GM23338 (cell line): ENCODE measurements at regions not wholly inside any gene's neighbourhood (a gene's known extent, or its start where the extent isn't known, plus 50 kb on each side); places are given as distances from the start of the nearest gene placed in this dataset.

Experiments used
- ATAC-seq: fragments of 200-7000 bp; cut with Tn5 transposase; 3 replicates; pipeline ENCODE4 v1.9.1; 2020
- DNase-seq: peaks from one replicate; pipeline ENCODE4 v3.0.0-alpha.2; 2015; ENCODE audit warnings: low spot score
- H2AFZ ChIP-seq: fragments of 200-600 bp; sonication (generic); 2 replicates; pipeline ENCODE4 v1.8.0; 2016; ENCODE audit warnings: antibody characterized with exemption, mild to moderate bottlenecking, moderate library complexity
- H3F3A ChIP-seq: fragments of 200-600 bp; sonication (generic); replicated peaks from 2 replicates; pipeline ENCODE4 v1.8.0; 2017; ENCODE audit warnings: antibody characterized with exemption, mixed run types, low read depth
- H3K27ac ChIP-seq: fragments of 200-600 bp; sonication (generic); 2 replicates; pipeline ENCODE4 v1.6.1; 2016; ENCODE audit warnings: low read depth
- H3K27me3 ChIP-seq: fragments of 200-600 bp; sonication (generic); 2 replicates; pipeline ENCODE4 v1.8.0; 2016; ENCODE audit warnings: mild to moderate bottlenecking, mixed run types, moderate library complexity; ENCODE audit not compliant: insufficient read depth
- H3K36me3 ChIP-seq: fragments of 200-600 bp; sonication (generic); 2 replicates; pipeline ENCODE4 v1.8.0; 2016; ENCODE audit warnings: mild to moderate bottlenecking; ENCODE audit not compliant: insufficient read depth
- H3K4me1 ChIP-seq: fragments of 200-600 bp; sonication (generic); 2 replicates; pipeline ENCODE4 v1.8.0; 2016; ENCODE audit warnings: mild to moderate bottlenecking, moderate library complexity; ENCODE audit not compliant: insufficient read depth
- H3K4me2 ChIP-seq: fragments of 200-600 bp; sonication (generic); 2 replicates; pipeline ENCODE4 v1.7.1; 2017; ENCODE audit warnings: mixed run types
- H3K4me3 ChIP-seq: fragments of 200-600 bp; sonication (generic); 2 replicates; pipeline ENCODE4 v1.6.1; 2016; ENCODE audit warnings: mixed run types
- H3K79me2 ChIP-seq: fragments of 200-600 bp; sonication (generic); replicated peaks from 2 replicates; pipeline ENCODE4 v1.8.0; 2017; ENCODE audit warnings: mild to moderate bottlenecking; ENCODE audit not compliant: insufficient read depth
- H3K9me2 ChIP-seq: fragments of 200-600 bp; sonication (generic); 2 replicates; pipeline ENCODE4 v1.8.0; 2017; ENCODE audit not compliant: insufficient read depth
- H4K20me1 ChIP-seq: fragments of 200-600 bp; sonication (generic); replicated peaks from 2 replicates; pipeline ENCODE4 v1.8.0; 2017; ENCODE audit warnings: mild to moderate bottlenecking; ENCODE audit not compliant: insufficient read depth
- H3K27ac Mint-ChIP-seq: 2 replicates; pipeline ENCODE4 v1.8.0; 2020; ENCODE audit warnings: inconsistent platforms, mild to moderate bottlenecking, moderate library complexity, mixed read lengths
- H3K27me3 Mint-ChIP-seq: 3 replicates; pipeline ENCODE4 v1.8.0; 2022; ENCODE audit warnings: low read depth, mild to moderate bottlenecking, moderate library complexity, mixed read lengths, inconsistent platforms; ENCODE audit not compliant: insufficient read depth, poor library complexity
- H3K36me3 Mint-ChIP-seq: 3 replicates; pipeline ENCODE4 v1.8.0; 2021; ENCODE audit warnings: low read depth, mild to moderate bottlenecking, inconsistent platforms, moderate library complexity, mixed read lengths
- H3K4me1 Mint-ChIP-seq: 3 replicates; pipeline ENCODE4 v1.8.0; 2020; ENCODE audit warnings: mild to moderate bottlenecking, inconsistent platforms, mixed read lengths
- H3K4me3 Mint-ChIP-seq: 3 replicates; pipeline ENCODE4 v1.8.0; 2021; ENCODE audit warnings: moderate library complexity, mild to moderate bottlenecking, inconsistent platforms, mixed read lengths
- H3K9me3 Mint-ChIP-seq: 3 replicates; pipeline ENCODE4 v1.8.0; 2020; ENCODE audit warnings: moderate library complexity, mild to moderate bottlenecking, inconsistent platforms, mixed read lengths
- CREB1 ChIP-seq: fragments of 250-450 bp; sonication (Bioruptor Pico); IDR thresholded peaks from 2 replicates; pipeline ENCODE4 v1.5.0; 2020; ENCODE audit warnings: low read depth, mild to moderate bottlenecking, moderate library complexity
- EZH2 ChIP-seq: fragments of 200-600 bp; sonication (generic); IDR thresholded peaks from one replicate; pipeline ENCODE4 v1.8.0; 2017; ENCODE audit warnings: antibody characterized with exemption, mild to moderate bottlenecking, low read depth; ENCODE audit not compliant: unreplicated experiment
- EZH2phosphoT487 ChIP-seq: fragments of 200-600 bp; sonication (generic); IDR thresholded peaks from one replicate; pipeline ENCODE4 v1.8.1; 2018; ENCODE audit warnings: antibody characterized with exemption; ENCODE audit not compliant: unreplicated experiment
- JUNB ChIP-seq: IDR thresholded peaks from one replicate; pipeline ENCODE4 v1.6.1; 2016; ENCODE audit warnings: antibody characterized with exemption; ENCODE audit not compliant: unreplicated experiment
- NANOG ChIP-seq: IDR thresholded peaks from 2 replicates; pipeline ENCODE4 v1.6.1; 2016; ENCODE audit warnings: antibody characterized with exemption, borderline replicate concordance
- POLR2AphosphoS5 ChIP-seq: IDR thresholded peaks from 2 replicates; pipeline ENCODE4 v1.6.1; 2016; ENCODE audit warnings: antibody characterized with exemption, low read depth
- STAT1 ChIP-seq: IDR thresholded peaks from one replicate; pipeline ENCODE4 v1.6.1; 2016; ENCODE audit warnings: antibody characterized with exemption; ENCODE audit not compliant: unreplicated experiment
- ZNF114 ChIP-seq: fragments of 250-450 bp; sonication (Bioruptor Pico); IDR thresholded peaks from 2 replicates; pipeline ENCODE4 v1.5.0; 2020; ENCODE audit warnings: mild to moderate bottlenecking, moderate library complexity
- ZNF331 ChIP-seq: fragments of 250-450 bp; sonication (Bioruptor Pico); IDR thresholded peaks from 2 replicates; pipeline ENCODE4 v1.5.0; 2020; ENCODE audit warnings: low read depth, mild to moderate bottlenecking, moderate library complexity
- TF ChIP-seq, protein P1 (sequence below): IDR thresholded peaks from one replicate; pipeline ENCODE4 v1.6.1; 2018; ENCODE audit warnings: antibody characterized with exemption; ENCODE audit not compliant: unreplicated experiment
- TF ChIP-seq, protein P2 (sequence below), 2 experiments: fragments of 200-600 bp in 1 of 2; sonication (generic) in 1 of 2; conservative IDR thresholded peaks; 2 replicates each; pipeline versions ENCODE4 v1.5.1 to v1.6.1; 2016 to 2017; ENCODE audit warnings: antibody characterized with exemption in 2 of 2, low read depth in 2 of 2, mild to moderate bottlenecking in 2 of 2, moderate library complexity in 1 of 2
- TF ChIP-seq, protein P3 (sequence below): IDR thresholded peaks from 2 replicates; pipeline ENCODE4 v1.6.1; 2016; ENCODE audit warnings: antibody characterized with exemption
- TF ChIP-seq, protein P4 (sequence below): fragments of 250-450 bp; sonication (Bioruptor Pico); IDR thresholded peaks from 2 replicates; pipeline ENCODE4 v1.5.0; 2020; ENCODE audit warnings: mild to moderate bottlenecking, moderate library complexity

DNA sequence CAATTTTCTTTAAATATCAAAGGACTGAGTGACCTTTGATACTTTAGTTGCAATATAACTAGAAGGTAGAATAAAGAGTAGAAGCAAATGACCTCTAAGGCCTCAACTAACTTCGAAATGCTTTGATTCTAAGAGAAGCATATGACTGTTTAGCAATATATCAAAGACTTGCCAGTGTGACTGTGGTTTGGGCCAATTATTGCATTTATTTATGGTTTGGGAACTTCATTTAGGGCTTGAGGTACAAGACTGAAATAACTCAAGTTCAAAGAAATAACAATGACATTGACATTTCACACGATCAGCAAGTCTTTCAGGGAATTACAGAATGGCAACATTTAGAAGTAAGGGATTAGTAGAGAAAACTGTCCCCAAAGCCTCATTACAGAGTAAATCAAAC lies 709.7 kb upstream of the LRRC4C start (continued):
- TF ChIP-seq EZH2phosphoT487, result no peak
- TF ChIP-seq CREB1 (CRISPR knock-in tag), result no peak

DNA sequence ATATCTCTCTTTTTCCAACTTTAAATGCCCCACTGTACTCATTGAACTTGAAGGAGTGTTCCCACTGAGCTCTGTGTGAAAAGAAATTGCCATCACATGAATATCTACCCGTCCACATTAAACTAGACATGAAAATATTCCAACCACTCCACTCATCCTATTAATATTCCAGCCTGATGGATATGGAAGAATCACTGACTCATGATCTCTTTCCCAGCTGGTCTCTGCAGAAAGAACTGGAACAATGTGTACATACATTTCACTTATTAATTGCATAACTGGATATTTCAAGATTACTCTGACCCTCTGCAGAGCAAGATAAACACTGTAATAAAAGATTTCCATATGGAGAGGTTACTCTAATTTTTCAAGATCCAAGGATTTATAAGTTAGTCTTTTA lies 711.1 kb upstream of the LRRC4C start:
- H3F3A ChIP-seq, result no peaks in the 10 kb centered on the region
- no peak overlapping the region for H3K4me2 ChIP-seq
- no peaks in the 10 kb centered on the region for H3K36me3 ChIP-seq
- H3K4me1 ChIP-seq, result no peaks in the 10 kb centered on the region
- H3K79me2 ChIP-seq, result no peaks in the 10 kb centered on the region
- Mint-ChIP-seq H3K9me3 (peaks cover 65% of the 10 kb centered on the region), H3K27me3 (no peaks in the 10 kb centered on the region), H3K27ac (no peak overlapping the region; the same call in 1 of the 2 replicates), H3K36me3 (peaks cover 4% of the 10 kb centered on the region), H3K4me1 (no peaks in the 10 kb centered on the region), H3K4me3 (no peak overlapping the region)
- no peak for ATAC-seq
- DNase-seq, result no peak
- no peak overlapping the region for H3K4me3 ChIP-seq
- H3K9me2 ChIP-seq, result no peaks in the 10 kb centered on the region
- H3K27me3 ChIP-seq, result no peaks in the 10 kb centered on the region
- no peak overlapping the region for H3K27ac ChIP-seq
- H4K20me1 ChIP-seq, result no peaks in the 10 kb centered on the region
- TF ChIP-seq, protein P1, sequence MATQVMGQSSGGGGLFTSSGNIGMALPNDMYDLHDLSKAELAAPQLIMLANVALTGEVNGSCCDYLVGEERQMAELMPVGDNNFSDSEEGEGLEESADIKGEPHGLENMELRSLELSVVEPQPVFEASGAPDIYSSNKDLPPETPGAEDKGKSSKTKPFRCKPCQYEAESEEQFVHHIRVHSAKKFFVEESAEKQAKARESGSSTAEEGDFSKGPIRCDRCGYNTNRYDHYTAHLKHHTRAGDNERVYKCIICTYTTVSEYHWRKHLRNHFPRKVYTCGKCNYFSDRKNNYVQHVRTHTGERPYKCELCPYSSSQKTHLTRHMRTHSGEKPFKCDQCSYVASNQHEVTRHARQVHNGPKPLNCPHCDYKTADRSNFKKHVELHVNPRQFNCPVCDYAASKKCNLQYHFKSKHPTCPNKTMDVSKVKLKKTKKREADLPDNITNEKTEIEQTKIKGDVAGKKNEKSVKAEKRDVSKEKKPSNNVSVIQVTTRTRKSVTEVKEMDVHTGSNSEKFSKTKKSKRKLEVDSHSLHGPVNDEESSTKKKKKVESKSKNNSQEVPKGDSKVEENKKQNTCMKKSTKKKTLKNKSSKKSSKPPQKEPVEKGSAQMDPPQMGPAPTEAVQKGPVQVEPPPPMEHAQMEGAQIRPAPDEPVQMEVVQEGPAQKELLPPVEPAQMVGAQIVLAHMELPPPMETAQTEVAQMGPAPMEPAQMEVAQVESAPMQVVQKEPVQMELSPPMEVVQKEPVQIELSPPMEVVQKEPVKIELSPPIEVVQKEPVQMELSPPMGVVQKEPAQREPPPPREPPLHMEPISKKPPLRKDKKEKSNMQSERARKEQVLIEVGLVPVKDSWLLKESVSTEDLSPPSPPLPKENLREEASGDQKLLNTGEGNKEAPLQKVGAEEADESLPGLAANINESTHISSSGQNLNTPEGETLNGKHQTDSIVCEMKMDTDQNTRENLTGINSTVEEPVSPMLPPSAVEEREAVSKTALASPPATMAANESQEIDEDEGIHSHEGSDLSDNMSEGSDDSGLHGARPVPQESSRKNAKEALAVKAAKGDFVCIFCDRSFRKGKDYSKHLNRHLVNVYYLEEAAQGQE, result no peak
- TF ChIP-seq NANOG (no peak), ZNF331 (CRISPR knock-in tag) (no peak), CREB1 (CRISPR knock-in tag) (no peak), EZH2phosphoT487 (no peak), EZH2 (no peak), POLR2AphosphoS5 (no peak), STAT1 (no peak), JUNB (no peak), ZNF114 (CRISPR knock-in tag) (no peak)
- TF ChIP-seq, protein P2, sequence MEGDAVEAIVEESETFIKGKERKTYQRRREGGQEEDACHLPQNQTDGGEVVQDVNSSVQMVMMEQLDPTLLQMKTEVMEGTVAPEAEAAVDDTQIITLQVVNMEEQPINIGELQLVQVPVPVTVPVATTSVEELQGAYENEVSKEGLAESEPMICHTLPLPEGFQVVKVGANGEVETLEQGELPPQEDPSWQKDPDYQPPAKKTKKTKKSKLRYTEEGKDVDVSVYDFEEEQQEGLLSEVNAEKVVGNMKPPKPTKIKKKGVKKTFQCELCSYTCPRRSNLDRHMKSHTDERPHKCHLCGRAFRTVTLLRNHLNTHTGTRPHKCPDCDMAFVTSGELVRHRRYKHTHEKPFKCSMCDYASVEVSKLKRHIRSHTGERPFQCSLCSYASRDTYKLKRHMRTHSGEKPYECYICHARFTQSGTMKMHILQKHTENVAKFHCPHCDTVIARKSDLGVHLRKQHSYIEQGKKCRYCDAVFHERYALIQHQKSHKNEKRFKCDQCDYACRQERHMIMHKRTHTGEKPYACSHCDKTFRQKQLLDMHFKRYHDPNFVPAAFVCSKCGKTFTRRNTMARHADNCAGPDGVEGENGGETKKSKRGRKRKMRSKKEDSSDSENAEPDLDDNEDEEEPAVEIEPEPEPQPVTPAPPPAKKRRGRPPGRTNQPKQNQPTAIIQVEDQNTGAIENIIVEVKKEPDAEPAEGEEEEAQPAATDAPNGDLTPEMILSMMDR (conservative IDR thresholded peaks at IDR 0.05; ENCODE audit: low read depth in 2 of 2), result no peak
- TF ChIP-seq, protein P3, sequence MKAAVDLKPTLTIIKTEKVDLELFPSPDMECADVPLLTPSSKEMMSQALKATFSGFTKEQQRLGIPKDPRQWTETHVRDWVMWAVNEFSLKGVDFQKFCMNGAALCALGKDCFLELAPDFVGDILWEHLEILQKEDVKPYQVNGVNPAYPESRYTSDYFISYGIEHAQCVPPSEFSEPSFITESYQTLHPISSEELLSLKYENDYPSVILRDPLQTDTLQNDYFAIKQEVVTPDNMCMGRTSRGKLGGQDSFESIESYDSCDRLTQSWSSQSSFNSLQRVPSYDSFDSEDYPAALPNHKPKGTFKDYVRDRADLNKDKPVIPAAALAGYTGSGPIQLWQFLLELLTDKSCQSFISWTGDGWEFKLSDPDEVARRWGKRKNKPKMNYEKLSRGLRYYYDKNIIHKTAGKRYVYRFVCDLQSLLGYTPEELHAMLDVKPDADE, result no peak
- TF ChIP-seq, protein P4, sequence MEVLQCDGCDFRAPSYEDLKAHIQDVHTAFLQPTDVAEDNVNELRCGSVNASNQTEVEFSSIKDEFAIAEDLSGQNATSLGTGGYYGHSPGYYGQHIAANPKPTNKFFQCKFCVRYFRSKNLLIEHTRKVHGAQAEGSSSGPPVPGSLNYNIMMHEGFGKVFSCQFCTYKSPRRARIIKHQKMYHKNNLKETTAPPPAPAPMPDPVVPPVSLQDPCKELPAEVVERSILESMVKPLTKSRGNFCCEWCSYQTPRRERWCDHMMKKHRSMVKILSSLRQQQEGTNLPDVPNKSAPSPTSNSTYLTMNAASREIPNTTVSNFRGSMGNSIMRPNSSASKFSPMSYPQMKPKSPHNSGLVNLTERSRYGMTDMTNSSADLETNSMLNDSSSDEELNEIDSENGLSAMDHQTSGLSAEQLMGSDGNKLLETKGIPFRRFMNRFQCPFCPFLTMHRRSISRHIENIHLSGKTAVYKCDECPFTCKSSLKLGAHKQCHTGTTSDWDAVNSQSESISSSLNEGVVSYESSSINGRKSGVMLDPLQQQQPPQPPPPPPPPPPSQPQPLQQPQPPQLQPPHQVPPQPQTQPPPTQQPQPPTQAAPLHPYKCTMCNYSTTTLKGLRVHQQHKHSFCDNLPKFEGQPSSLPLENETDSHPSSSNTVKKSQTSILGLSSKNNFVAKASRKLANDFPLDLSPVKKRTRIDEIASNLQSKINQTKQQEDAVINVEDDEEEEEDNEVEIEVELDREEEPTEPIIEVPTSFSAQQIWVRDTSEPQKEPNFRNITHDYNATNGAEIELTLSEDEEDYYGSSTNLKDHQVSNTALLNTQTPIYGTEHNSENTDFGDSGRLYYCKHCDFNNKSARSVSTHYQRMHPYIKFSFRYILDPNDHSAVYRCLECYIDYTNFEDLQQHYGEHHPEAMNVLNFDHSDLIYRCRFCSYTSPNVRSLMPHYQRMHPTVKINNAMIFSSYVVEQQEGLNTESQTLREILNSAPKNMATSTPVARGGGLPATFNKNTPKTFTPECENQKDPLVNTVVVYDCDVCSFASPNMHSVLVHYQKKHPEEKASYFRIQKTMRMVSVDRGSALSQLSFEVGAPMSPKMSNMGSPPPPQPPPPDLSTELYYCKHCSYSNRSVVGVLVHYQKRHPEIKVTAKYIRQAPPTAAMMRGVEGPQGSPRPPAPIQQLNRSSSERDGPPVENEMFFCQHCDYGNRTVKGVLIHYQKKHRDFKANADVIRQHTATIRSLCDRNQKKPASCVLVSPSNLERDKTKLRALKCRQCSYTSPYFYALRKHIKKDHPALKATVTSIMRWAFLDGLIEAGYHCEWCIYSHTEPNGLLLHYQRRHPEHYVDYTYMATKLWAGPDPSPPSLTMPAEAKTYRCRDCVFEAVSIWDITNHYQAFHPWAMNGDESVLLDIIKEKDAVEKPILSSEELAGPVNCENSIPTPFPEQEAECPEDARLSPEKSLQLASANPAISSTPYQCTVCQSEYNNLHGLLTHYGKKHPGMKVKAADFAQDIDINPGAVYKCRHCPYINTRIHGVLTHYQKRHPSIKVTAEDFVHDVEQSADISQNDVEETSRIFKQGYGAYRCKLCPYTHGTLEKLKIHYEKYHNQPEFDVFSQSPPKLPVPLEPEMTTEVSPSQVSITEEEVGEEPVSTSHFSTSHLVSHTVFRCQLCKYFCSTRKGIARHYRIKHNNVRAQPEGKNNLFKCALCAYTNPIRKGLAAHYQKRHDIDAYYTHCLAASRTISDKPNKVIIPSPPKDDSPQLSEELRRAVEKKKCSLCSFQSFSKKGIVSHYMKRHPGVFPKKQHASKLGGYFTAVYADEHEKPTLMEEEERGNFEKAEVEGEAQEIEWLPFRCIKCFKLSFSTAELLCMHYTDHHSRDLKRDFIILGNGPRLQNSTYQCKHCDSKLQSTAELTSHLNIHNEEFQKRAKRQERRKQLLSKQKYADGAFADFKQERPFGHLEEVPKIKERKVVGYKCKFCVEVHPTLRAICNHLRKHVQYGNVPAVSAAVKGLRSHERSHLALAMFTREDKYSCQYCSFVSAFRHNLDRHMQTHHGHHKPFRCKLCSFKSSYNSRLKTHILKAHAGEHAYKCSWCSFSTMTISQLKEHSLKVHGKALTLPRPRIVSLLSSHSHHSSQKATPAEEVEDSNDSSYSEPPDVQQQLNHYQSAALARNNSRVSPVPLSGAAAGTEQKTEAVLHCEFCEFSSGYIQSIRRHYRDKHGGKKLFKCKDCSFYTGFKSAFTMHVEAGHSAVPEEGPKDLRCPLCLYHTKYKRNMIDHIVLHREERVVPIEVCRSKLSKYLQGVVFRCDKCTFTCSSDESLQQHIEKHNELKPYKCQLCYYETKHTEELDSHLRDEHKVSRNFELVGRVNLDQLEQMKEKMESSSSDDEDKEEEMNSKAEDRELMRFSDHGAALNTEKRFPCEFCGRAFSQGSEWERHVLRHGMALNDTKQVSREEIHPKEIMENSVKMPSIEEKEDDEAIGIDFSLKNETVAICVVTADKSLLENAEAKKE, result no peak
- H2AFZ ChIP-seq, result no peak overlapping the region
